ENCODE measurements at regions not wholly inside any gene's neighbourhood (a gene's known extent, or its start where the extent isn't known, plus 50 kb on each side); places are given as distances from the start of the nearest gene placed in this dataset.

GRCh38 chr1:212212906-212213305 lies 72.3 kb upstream of the PPP2R5A start:
- peaks cover 2% of the 10 kb centered on the region for H3K27me3 ChIP-seq (ENCODE audit: control insufficient read depth, insufficient read depth, low read length)
- FAIRE-seq (no peak), DNase-seq (ENCODE audit: low read depth) (no peak)
- TF ChIP-seq, protein P1, sequence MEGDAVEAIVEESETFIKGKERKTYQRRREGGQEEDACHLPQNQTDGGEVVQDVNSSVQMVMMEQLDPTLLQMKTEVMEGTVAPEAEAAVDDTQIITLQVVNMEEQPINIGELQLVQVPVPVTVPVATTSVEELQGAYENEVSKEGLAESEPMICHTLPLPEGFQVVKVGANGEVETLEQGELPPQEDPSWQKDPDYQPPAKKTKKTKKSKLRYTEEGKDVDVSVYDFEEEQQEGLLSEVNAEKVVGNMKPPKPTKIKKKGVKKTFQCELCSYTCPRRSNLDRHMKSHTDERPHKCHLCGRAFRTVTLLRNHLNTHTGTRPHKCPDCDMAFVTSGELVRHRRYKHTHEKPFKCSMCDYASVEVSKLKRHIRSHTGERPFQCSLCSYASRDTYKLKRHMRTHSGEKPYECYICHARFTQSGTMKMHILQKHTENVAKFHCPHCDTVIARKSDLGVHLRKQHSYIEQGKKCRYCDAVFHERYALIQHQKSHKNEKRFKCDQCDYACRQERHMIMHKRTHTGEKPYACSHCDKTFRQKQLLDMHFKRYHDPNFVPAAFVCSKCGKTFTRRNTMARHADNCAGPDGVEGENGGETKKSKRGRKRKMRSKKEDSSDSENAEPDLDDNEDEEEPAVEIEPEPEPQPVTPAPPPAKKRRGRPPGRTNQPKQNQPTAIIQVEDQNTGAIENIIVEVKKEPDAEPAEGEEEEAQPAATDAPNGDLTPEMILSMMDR (IDR thresholded peaks at IDR 0.05; ENCODE audit: insufficient read depth, low read length, severe bottlenecking) = no peak
- no peak overlapping the region for H3K4me3 ChIP-seq (ENCODE audit: low read depth, low read length)
- H3K36me3 ChIP-seq (ENCODE audit: control insufficient read depth, insufficient read depth, low read length) = no peaks in the 10 kb centered on the region

DNA sequence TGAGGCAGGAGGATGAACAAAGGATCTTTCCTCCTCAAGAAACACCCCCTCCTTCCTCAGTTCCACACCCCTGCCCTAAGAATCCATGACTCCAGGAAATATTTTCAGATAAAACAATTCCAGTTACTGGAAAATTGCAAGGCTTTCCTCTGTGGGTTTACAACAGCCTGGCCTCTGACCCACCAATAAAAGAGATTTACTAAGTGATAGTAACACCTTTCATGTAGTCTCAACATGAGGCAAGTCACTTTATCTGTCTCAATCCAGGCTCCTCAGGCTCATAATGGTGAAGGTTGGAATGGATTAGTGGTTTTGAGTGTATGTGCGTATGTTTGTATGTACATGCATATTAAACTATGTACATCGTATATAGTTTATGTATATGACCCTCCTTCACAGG lies 71.4 kb upstream of the PPP2R5A start:
- H3K27me3 ChIP-seq (ENCODE audit: control insufficient read depth, insufficient read depth, low read length) = peaks cover 2% of the 10 kb centered on the region
- FAIRE-seq = no peak
- TF ChIP-seq, protein P1 (IDR thresholded peaks at IDR 0.05; ENCODE audit: insufficient read depth, low read length, severe bottlenecking) = no peak
- no peak overlapping the region for H3K4me3 ChIP-seq (ENCODE audit: low read depth, low read length)
- no peaks in the 10 kb centered on the region for H3K36me3 ChIP-seq (ENCODE audit: control insufficient read depth, insufficient read depth, low read length)
- no peak for DNase-seq (ENCODE audit: low read depth)

- FAIRE-seq = no peak
- no peak overlapping the region for H3K4me3 ChIP-seq (ENCODE audit: low read depth, low read length)
- DNase-seq (ENCODE audit: low read depth) = no peak
- peaks cover 2% of the 10 kb centered on the region for H3K27me3 ChIP-seq (ENCODE audit: control insufficient read depth, insufficient read depth, low read length)
- H3K36me3 ChIP-seq (ENCODE audit: control insufficient read depth, insufficient read depth, low read length) = no peaks in the 10 kb centered on the region
- TF ChIP-seq, protein P1 (IDR thresholded peaks at IDR 0.05; ENCODE audit: insufficient read depth, low read length, severe bottlenecking) = no peak
Observed at GRCh38 chr1:212214325-212214724, 70.9 kb upstream of the PPP2R5A start.

- Histone ChIP-seq H3K4me3 (ENCODE audit: low read depth, low read length) (no peak overlapping the region), H3K36me3 (ENCODE audit: control insufficient read depth, insufficient read depth, low read length) (no peaks in the 10 kb centered on the region), H3K27me3 (ENCODE audit: control insufficient read depth, insufficient read depth, low read length) (peaks cover 2% of the 10 kb centered on the region)
- no peak for FAIRE-seq
- TF ChIP-seq, protein P1 (IDR thresholded peaks at IDR 0.05; ENCODE audit: insufficient read depth, low read length, severe bottlenecking) = no peak
- DNase-seq (ENCODE audit: low read depth) = no peak
Observed at GRCh38 chr1:212215910-212216309, 69.3 kb upstream of the PPP2R5A start.

GRCh38 chr1:212217633-212218032 lies 67.6 kb upstream of the PPP2R5A start:
- FAIRE-seq = no peak
- DNase-seq (ENCODE audit: low read depth) = no peak
- no peak overlapping the region for H3K4me3 ChIP-seq (ENCODE audit: low read depth, low read length)
- H3K27me3 ChIP-seq (ENCODE audit: control insufficient read depth, insufficient read depth, low read length) = peaks cover 2% of the 10 kb centered on the region
- TF ChIP-seq, protein P1 (IDR thresholded peaks at IDR 0.05; ENCODE audit: insufficient read depth, low read length, severe bottlenecking) = no peak
- H3K36me3 ChIP-seq (ENCODE audit: control insufficient read depth, insufficient read depth, low read length) = no peaks in the 10 kb centered on the region

GRCh38 chr1:212218065-212218464 lies 67.1 kb upstream of the PPP2R5A start:
- TF ChIP-seq, protein P1 (IDR thresholded peaks at IDR 0.05; ENCODE audit: insufficient read depth, low read length, severe bottlenecking) = no peak
- Histone ChIP-seq H3K4me3 (ENCODE audit: low read depth, low read length) (no peak overlapping the region), H3K27me3 (ENCODE audit: control insufficient read depth, insufficient read depth, low read length) (peaks cover 2% of the 10 kb centered on the region), H3K36me3 (ENCODE audit: control insufficient read depth, insufficient read depth, low read length) (no peaks in the 10 kb centered on the region)
- no peak for FAIRE-seq
- no peak for DNase-seq (ENCODE audit: low read depth)
